Gastroesophageal sphincter (tissue), 4 donors: ENCODE measurements at regions not wholly inside any gene's neighbourhood (a gene's known extent, or its start where the extent isn't known, plus 50 kb on each side); places are given as distances from the start of the nearest gene placed in this dataset.
"Not testable (repeated sequence)": the region's sequence is repeated elsewhere in the genome, so short reads cannot be mapped to it uniquely, and the experiment has no call there.

ENCODE experiments used
- ATAC-seq: fragments of 150-250 bp; one replicate; pipeline ENCODE4 v1.9.1; 2016; ENCODE audit warnings: mild to moderate bottlenecking, moderate library complexity
- H3K27ac ChIP-seq, 4 donors: fragments of 200-600 bp; sonication (generic) in 3 of 4; 1 replicate in 3 of 4; 2 replicates in 1 of 4; pipeline ENCODE4 v1.5.1; 2016 to 2019
- H3K27me3 ChIP-seq: fragments of 200-600 bp; sonication (generic); one replicate; pipeline ENCODE4 v1.5.1; 2019
- H3K36me3 ChIP-seq, 2 donors: fragments of 200-600 bp; sonication (generic); one replicate each; pipeline ENCODE4 v1.5.1; 2019; ENCODE audit warnings: control low read depth in 1 of 2
- H3K4me1 ChIP-seq, 3 donors: fragments of 200-600 bp; sonication (generic); 1 replicate in 2 of 3; 2 replicates in 1 of 3; pipeline ENCODE4 v1.5.1; 2016 to 2019; ENCODE audit warnings: control low read depth in 2 of 3
- H3K4me3 ChIP-seq, 2 donors: fragments of 200-600 bp; sonication (generic); one replicate each; pipeline ENCODE4 v1.5.1; 2019; ENCODE audit warnings: mild to moderate bottlenecking in 1 of 2, moderate library complexity in 1 of 2
- H3K9me3 ChIP-seq, 3 donors: fragments of 200-600 bp; sonication (generic); one replicate each; pipeline ENCODE4 v1.5.1; 2017 to 2019; ENCODE audit warnings: control low read depth in 2 of 3
- EP300 ChIP-seq: sonication (generic); formaldehyde crosslinking; IDR thresholded peaks from one replicate; pipeline ENCODE4 v1.6.1; 2017; ENCODE audit warnings: antibody characterized with exemption, mild to moderate bottlenecking
- POLR2A ChIP-seq, 2 donors: fragments of 450-650 bp; IDR thresholded peaks; one replicate each; pipeline ENCODE4 v1.6.1; 2017; ENCODE audit warnings: antibody characterized with exemption in 2 of 2, mild to moderate bottlenecking in 2 of 2, moderate library complexity in 1 of 2
- POLR2AphosphoS5 ChIP-seq: sonication (generic); formaldehyde crosslinking; IDR thresholded peaks from one replicate; pipeline ENCODE4 v1.6.1; 2017; ENCODE audit warnings: antibody characterized with exemption
- WGBS, 2 donors: methylation state at CpG; one replicate each; pipeline ENCODE4 v1.1.5; 2018; ENCODE audit warnings: low coverage in 1 of 2; 5-methylcytosine and 5-hydroxymethylcytosine counted together
- TF ChIP-seq, protein P1 (sequence below), 4 experiments: fragments of 200-600 bp in 2 of 4; fragments of 450-650 bp in 2 of 4; sonication (generic) in 1 of 4; IDR thresholded peaks; one replicate each; pipeline ENCODE4 v1.5.1; 2017 to 2019; ENCODE audit warnings: antibody characterized with exemption in 4 of 4, mild to moderate bottlenecking in 2 of 4, moderate library complexity in 2 of 4

DNA sequence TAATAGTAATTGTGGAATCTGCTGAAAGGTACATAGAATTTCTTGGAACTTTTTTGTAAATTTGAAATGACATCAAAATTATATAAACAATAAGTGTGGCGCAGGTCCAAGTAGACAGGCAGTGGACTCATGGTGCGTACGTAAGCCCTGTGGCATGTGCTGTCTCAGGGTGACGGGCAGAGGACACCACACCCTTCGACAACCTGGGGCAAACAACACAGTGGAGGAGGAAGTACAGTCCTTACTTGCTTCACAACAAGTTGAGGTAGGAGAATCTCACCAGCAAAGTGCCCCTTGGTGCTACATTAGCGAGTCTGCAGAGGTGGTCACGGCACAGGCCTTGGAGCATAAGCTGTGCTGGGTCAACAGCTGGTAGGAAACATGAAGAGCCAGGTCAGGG lies 180.9 kb downstream of the AEBP2 start:
- Histone ChIP-seq H3K27ac (no peak overlapping the region), H3K27me3 (no peaks in the 10 kb centered on the region), H3K4me1 (no peaks in the 10 kb centered on the region), H3K4me3 (no peak overlapping the region), H3K9me3 (no peaks in the 10 kb centered on the region), H3K36me3 (no peaks in the 10 kb centered on the region)
- 82 to 84% methylated on average over 5 to 7 of the region's 7 CpGs for WGBS, 2 donors
- ATAC-seq, result no peak
- no peak for TF ChIP-seq EP300
- TF ChIP-seq, protein P1, sequence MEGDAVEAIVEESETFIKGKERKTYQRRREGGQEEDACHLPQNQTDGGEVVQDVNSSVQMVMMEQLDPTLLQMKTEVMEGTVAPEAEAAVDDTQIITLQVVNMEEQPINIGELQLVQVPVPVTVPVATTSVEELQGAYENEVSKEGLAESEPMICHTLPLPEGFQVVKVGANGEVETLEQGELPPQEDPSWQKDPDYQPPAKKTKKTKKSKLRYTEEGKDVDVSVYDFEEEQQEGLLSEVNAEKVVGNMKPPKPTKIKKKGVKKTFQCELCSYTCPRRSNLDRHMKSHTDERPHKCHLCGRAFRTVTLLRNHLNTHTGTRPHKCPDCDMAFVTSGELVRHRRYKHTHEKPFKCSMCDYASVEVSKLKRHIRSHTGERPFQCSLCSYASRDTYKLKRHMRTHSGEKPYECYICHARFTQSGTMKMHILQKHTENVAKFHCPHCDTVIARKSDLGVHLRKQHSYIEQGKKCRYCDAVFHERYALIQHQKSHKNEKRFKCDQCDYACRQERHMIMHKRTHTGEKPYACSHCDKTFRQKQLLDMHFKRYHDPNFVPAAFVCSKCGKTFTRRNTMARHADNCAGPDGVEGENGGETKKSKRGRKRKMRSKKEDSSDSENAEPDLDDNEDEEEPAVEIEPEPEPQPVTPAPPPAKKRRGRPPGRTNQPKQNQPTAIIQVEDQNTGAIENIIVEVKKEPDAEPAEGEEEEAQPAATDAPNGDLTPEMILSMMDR (IDR thresholded peaks at IDR 0.05), result no peak

DNA sequence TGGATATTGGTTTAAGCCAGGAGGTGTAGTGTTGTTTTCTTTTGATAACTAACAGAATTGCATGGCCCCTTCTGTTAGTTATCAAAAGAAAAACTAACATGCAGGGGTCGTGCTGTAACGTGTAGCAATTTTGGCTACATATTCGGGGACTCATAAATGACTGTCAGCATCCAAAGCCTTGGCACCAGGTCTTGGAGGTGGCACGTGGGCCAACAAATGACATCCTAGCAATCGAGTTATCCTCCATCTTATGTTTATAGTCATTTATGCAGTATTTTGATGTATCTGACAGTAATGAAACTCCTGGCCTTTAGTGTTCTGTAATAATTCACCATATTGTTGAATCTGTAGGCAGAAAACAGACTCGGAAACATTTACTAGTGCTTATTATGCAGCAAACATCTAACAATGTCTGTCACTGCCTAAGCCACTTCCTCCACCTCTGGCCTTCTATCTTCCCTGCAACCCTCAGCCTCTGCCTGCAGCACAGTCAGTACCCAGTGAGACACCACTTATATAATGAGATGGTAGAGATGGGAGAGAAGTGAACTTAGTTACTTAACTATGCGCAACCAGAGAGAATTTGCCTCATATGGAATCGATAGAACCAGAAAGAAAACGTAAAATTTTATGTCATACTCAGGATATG lies 184.6 kb downstream of the AEBP2 start:
- TF ChIP-seq POLR2AphosphoS5 (no peak), EP300 (no peak), POLR2A (IDR thresholded peaks at IDR 0.05) (no peak)
- TF ChIP-seq, protein P1 (IDR thresholded peaks at IDR 0.05), result no peak

DNA sequence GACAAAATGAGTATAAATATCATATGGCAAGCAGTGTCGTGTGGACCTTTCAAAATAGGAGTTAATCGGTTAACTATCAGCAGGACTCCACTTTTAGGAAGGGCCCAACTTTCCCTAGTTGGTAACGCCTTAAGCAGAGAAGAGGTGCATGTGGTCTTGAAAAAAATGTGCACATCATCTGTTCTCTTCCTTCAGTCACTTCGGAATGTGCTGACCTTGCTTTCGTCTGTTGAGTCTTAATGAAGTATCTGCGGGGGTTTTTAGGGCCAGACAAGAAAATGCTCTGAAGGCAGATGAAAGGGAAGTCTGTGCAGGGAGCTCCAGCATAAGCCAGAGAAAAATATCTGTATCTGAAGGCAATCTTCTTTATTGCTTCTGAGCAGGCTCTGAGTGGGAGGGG lies 185.2 kb downstream of the AEBP2 start:
- TF ChIP-seq EP300, result no peak
- TF ChIP-seq, protein P1 (IDR thresholded peaks at IDR 0.05), result no peak
- no peak for TF ChIP-seq POLR2A (IDR thresholded peaks at IDR 0.05)
- Histone ChIP-seq H3K4me1 (no peaks in the 10 kb centered on the region), H3K27me3 (no peaks in the 10 kb centered on the region), H3K4me3 (no peak overlapping the region), H3K9me3 (no peaks in the 10 kb centered on the region), H3K27ac (no peak overlapping the region), H3K36me3 (no peaks in the 10 kb centered on the region)
- no peak for ATAC-seq
- 84 to 85% methylated on average over 5 to 6 of the region's 6 CpGs for WGBS, 2 donors

More for the DNA sequence above, 184.6 kb downstream of the AEBP2 start:
- Histone ChIP-seq H3K36me3 (no peaks in the 10 kb centered on the region), H3K4me1 (no peaks in the 10 kb centered on the region), H3K9me3 (no peaks in the 10 kb centered on the region), H3K4me3 (no peak overlapping the region), H3K27ac (no peak overlapping the region), H3K27me3 (no peaks in the 10 kb centered on the region)
- 82 to 87% methylated on average over 7 to 9 of the region's 9 CpGs for WGBS, 2 donors
- no peak for ATAC-seq

DNA sequence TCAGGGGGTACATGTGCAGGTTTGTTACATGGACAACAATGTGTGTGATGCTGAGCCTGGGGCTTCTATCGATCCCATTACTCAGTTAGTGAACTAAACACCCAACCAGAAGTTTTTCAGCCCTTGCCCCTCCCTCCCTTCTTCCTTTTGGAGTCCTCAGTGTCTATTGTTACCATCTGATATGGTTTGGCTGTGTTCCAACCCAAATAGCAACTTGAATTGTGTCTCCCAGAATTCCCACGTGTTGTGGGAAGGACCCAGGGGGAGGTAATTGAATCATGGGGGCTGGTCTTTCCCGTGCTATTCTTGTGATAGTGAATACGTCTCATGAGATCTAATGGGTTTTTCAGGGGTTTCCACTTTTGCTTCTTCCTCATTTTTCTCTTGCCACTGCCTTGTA lies 186.3 kb downstream of the AEBP2 start:
- ATAC-seq, H3K27ac ChIP-seq, H3K36me3 ChIP-seq, H3K9me3 ChIP-seq, H3K4me1 ChIP-seq, H3K27me3 ChIP-seq, H3K4me3 ChIP-seq: not testable (repeated sequence)
- 35 to 49% methylated on average over 4 of the region's 4 CpGs for WGBS, 2 donors

DNA sequence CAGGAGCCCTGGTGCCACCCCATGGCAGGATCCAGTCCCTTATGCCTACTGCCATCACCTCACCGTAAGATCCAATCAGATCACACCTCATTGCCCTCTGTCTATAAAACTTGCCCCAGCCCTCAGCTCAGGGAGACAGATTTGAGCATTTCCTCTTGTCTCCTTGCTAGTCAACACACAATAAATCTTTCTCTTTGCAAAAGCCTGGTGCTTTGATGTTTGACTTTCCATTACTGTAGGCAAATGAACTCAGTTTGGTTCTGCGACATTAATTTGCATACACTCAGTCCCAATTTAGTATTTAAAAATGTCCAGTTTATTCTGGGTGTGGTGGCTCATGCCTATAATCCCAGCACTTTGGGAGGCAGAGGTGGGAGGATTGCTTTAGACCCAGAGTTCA lies 188.4 kb downstream of the AEBP2 start:
- Histone ChIP-seq H3K9me3 (no peaks in the 10 kb centered on the region), H3K27ac (no peak overlapping the region), H3K27me3 (no peaks in the 10 kb centered on the region), H3K36me3 (no peaks in the 10 kb centered on the region), H3K4me1 (no peaks in the 10 kb centered on the region), H3K4me3 (no peak overlapping the region)
- ATAC-seq, result no peak
- 71 to 91% methylated on average over 2 of the region's 2 CpGs for WGBS, 2 donors
- TF ChIP-seq POLR2A (IDR thresholded peaks at IDR 0.05), result no peak

DNA sequence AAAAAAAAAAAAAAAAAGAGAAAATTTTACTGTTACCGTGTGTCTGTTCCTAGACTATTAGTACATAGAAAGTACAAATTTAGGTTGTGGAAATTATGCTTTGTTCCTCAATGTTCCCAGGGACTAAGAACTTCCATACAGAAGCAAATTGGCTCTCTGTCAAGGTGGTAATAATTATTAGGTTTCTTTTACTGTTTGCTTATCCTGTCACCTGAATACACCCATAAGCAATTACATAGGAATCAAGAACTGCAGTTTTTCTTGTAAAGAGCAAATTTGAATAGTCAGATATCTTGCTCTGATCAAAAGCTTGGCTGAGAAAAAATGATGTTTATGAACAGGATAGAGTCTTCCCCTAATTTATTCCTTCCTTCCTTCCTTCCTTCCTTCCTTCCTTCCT lies 191.2 kb downstream of the AEBP2 start:
- ATAC-seq, result no peak
- H3K36me3 ChIP-seq, result no peaks in the 10 kb centered on the region
- 70% methylated on average over 1 of the region's 1 CpG; no CpG with 5 or more reads in 1 of the 2 donors for WGBS, 2 donors

More for the DNA sequence above, 191.2 kb downstream of the AEBP2 start:
- no peaks in the 10 kb centered on the region for H3K27me3 ChIP-seq
- H3K4me1 ChIP-seq, result no peaks in the 10 kb centered on the region
- no peak for TF ChIP-seq EP300
- TF ChIP-seq, protein P1 (IDR thresholded peaks at IDR 0.05), result no peak
- no peak for TF ChIP-seq POLR2AphosphoS5
- TF ChIP-seq POLR2A (IDR thresholded peaks at IDR 0.05), result no peak
- H3K9me3 ChIP-seq, result no peaks in the 10 kb centered on the region
- H3K27ac ChIP-seq, result no peak overlapping the region
- H3K4me3 ChIP-seq, result no peak overlapping the region
